Astrocyte of the hippocampus (primary cell): ENCODE measurements at regions not wholly inside any gene's neighbourhood (a gene's known extent, or its start where the extent isn't known, plus 50 kb on each side); places are given as distances from the start of the nearest gene placed in this dataset.
A peak's percentile ranks its signal among the peaks of the same experiment; 100 is the strongest.

ENCODE experiments used
- DNase-seq: peaks from one replicate; pipeline ENCODE4 v3.0.0; 2011; ENCODE audit warnings: low read depth, low spot score

GRCh38 chr7:85510287-85510686 is 323.4 kb upstream of the SEMA3D start:
- no peak for DNase-seq

DNA sequence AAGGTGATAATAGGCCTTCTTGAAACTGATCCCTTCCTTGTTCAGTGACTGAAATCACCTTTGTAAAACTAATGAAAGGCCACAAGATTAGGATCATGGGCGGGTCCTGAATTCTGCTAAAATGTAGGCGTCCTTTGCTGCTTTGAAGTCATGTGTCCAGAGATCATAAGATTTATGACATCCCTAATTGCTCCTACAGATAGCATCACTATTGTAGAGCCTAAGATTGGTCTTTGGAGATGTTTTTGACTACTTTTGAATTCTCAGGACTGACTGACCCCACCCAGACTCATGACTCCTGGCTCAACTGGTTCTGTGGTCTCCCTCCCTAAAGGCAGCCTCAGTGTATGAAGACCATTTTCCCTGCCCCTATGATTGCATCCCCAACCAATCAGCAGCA is 322.6 kb upstream of the SEMA3D start:
- DNase-seq: no peak

DNA sequence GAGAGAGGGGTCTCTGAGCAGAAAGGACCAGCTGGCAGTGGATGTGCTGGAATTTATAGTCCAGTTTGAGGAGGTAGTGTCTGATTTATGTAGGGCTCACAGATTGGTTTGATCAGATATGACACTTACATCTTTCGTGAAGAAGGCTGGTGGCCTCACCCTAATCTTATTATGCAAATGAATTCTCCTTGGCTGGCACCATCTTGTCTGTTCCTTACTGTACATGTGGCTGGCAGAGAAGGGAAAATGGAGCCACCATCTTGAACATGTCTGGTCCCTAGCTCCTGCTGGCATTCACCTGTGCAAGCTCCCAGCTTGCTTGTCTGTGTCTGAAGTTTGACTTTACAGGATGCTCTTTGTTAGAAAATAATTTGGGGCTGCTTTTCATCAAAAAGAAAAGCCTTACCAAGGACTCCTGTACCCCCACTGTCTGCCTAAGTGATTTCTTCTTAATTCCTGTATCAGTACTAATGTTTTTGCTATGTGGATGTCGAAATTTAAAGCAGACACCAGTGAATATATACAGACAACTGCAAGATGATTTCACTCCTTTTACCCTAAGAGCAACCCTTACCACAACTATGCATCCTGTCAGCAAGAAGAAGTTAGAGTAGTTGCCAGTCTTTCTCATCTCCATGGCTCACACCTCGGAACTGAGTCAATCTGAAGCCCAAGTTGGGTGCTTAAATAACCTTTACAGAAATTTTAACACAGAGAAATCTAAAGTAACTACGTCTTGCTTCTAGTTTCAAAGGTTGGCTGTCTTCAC is 322.0 kb upstream of the SEMA3D start:
- DNase-seq: no peak

GRCh38 chr7:85498031-85498430 is 311.2 kb upstream of the SEMA3D start:
- no peak for DNase-seq

- peak; percentile 66 for DNase-seq
These were observed 302.6 kb upstream of the SEMA3D start for GRCh38 chr7:85489498-85489897.

- DNase-seq: no peak
These were observed 301.6 kb upstream of the SEMA3D start for GRCh38 chr7:85488406-85488805.

DNA sequence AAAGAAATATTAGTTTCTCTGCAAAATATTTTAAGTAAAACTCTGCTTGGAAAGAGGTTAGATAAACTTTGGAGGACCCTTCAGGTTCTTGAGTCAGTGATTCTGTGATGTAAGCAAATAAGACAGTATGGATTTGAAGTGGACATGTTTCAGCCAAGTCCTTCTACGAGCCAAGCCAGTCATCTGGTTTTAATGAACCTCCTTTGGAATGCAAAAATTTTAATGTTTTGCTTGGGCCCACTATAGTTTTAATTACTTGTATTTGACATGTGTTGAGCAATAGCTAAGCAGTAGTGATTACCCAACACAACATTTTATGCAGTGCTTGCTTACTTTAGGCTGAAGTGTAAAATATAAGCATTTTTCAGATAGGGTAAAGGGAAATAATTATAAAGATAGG is 296.3 kb upstream of the SEMA3D start:
- peak; percentile 41 for DNase-seq

DNA sequence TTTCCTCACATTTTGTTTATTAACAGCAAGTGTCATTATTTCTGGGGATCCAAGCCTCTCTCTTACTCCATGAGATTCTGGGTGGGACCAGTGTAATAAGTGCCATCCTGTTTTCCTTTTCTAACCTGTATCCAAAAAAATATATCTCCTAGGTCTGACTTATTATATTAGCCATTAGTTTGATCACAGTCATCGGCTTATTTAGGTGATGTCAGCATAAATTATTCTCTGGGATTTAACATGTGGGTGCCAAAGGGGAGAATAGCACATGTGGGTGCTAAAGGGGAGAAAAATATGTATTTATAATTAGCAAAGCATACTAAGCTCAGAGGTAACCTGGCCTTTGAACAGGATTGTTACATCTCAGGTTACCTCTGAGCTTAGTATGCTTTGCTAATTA is 293.8 kb upstream of the SEMA3D start:
- DNase-seq: no peak

DNA sequence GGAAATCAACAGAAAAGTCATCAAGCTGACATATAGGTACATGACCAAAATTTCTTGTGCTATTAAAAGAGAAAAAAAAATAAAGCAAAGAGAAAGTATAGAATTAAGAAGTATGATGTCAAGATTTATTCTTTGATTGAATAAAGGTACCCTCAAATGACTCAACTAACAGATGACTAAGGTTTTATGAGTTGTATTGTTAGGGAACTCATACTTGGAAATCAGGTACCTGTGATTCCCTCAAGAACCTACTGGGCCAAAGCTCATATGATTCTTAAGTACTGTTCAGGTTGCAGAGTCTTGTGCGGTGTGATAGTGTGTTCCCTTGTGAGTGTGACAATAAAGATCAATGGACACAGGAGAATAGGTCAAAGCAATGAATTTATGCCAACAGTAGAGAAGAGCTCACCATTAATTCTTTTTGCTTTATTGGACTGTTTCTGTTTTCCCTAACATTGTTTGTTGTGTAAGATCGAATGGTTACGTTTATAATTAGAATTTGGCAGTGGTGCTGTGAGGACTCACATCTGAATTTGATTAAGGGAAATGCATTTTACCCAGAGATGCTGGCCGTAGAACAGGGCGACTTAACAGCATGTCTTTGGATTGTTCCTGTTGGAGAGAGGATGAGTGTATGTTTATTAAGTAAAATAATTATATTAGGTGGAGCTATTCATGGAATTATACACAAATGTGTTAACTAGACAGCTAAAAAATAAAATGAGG is 293.2 kb upstream of the SEMA3D start:
- no peak for DNase-seq

GRCh38 chr7:85478530-85478929 is 291.7 kb upstream of the SEMA3D start:
- DNase-seq: no peak

DNA sequence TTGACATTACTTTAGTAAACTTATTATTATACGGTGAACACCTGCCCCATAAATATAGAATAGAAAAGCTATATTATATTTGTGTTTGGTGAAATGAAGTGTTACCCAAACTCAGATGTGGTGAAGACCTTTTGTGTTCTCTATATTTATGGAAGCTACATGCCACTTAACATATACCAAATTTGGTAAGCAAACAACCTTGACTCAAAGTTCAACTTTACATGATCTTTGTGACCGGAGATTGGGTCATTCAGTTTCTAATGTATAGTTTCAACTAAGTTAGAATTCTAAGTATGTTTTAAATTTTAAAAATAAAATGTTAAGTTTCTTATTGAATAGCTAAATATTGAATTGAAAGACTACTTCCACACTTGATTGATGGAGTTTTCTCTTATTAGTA is 288.6 kb upstream of the SEMA3D start:
- no peak for DNase-seq

DNA sequence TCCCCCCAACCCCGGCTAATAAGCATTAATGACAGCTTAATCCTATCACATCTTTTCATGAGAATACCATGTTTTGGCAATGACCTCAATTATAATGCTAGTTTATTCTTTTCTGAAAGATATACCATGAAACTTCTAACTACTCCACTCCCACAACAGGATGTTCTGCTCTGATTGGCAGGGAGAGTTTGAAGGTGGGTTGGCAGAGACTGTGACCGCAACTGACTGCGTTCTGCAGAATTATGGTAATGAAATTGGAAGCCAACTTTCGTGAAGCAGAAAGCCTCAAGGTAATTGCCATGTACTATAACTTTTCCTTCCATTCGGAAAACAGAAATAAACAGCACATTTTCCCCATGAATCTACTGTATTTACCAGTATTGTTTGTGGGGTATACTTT is 288.2 kb upstream of the SEMA3D start:
- no peak for DNase-seq

GRCh38 chr7:85474234-85474633 is 287.4 kb upstream of the SEMA3D start:
- DNase-seq: no peak

- peak; percentile 53 for DNase-seq
These were observed 284.9 kb upstream of the SEMA3D start for GRCh38 chr7:85471740-85472139.

DNA sequence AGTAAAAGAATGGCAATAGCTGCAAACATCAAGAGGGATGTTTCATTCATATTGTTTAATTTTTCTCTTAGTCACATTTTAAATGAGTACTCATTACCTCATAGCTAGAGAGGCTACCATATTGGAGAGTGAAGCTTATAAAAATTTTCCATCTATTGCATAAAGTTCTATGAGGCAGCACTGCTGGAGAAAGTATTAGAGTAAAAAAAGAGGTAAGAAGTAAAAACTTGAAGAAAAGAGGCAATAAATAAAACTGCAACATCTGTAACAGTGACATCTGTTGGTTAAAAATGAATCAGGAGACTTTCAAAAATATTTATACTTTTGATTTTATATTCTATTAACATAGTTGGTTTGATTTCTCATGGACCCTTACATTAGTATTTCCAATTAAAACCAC is 284.5 kb upstream of the SEMA3D start:
- DNase-seq: no peak

DNA sequence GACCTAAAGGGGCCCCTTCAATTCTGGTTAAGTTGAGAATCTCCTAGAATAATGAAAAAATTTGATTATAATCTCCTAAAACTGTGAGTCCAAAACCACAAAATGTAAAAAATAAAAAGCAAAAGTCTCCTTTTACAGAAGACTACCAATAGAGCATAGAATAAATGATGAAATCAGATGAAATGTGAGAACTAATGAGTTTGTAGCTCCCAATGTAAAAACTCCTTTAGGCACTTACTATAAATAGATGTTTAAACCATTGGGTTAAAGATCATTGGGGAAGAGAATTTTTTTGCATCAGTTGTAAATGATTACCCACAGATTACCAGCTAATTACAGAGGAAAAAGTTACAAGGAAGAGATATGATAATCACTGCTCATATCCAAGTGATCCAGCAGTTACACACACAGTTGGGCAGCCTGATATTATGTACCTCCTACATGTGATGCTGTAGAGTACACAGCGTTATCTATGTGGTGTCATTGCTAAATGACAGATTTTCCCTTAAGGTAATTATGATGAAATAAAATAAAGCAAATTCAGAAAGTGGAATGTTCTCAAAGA is 282.7 kb upstream of the SEMA3D start:
- DNase-seq: no peak

- no peak for DNase-seq
These were observed 277.3 kb upstream of the SEMA3D start for GRCh38 chr7:85464042-85464651.

- DNase-seq: no peak
These were observed 275.8 kb upstream of the SEMA3D start for GRCh38 chr7:85462671-85463070.

DNA sequence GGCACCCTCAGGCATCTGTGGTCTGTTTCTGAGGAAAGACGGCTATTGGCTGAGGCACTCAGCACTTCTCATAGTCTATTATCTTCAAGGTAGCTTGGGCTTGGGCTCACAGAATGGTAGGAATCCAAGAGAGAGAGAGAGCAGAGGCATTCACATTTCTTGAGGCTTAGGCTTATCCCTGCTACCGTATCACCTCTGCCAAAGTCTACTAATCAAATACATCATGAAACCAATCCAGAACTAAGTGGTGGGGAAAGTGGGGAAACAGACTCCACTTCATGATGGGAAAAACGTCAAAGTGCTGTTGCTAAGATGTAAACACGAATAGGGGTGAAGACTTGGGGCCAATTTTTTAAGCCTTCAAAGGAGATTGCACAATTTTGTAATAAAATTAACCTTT is 271.1 kb upstream of the SEMA3D start:
- peak; percentile 5 for DNase-seq

DNA sequence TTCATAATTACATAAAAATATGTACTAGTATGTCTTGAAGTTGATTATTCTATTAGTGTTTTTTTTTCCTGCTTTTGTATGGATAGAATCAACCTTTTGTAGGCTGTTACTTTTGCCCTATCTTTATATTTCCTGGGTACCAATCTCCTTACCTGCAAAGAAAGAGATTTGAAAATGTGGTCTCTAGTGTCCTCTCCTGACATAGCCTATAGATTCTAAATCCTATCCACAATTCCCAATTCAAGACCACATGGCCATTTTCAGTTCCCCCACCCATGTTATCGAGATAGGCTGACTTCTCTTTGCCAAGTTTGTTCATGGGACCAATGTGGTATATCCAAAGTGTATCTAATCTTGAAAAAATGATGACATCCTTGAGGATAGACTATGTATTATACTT is 269.4 kb upstream of the SEMA3D start:
- no peak for DNase-seq

DNA sequence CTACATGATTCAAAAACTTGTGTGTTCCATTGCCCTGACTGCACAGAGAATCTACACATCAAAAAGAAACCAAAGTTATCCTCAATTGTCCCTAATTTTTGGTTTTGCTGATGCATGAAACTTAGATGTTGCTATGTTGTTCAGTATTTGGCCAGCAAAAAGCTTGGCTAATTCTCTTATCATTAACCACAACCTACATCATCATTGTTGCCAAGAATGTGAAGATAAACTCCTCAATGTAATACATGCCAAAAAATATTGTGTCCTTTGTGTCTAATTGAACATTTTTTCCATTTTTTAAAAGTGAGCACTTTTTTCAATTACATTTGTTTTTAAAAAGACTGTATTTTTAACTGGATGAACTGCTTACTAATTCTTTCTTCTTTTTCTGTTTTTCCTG is 268.0 kb upstream of the SEMA3D start:
- peak; percentile 36 for DNase-seq

GRCh38 chr7:85452674-85453073 is 265.8 kb upstream of the SEMA3D start:
- DNase-seq: no peak

DNA sequence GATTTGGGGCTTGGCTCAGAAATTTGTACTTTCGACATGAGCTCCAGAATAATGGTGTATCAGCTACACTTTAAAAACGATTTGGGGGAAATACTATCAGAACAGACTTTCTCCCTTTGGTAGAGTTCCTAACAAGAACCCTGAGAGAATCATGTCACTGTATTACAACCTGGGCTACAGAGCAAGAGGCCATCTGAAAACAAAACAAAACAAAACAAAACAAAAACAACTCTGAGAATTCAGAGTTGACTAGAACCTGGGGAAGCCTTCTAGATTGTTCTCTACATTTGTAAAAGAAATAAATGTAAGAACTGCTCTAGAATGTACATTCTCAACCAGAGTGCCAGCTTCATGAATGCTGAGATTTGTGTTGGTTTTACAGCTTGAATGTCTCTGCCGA is 262.6 kb upstream of the SEMA3D start:
- DNase-seq: no peak
